ENCODE measurements at regions not wholly inside any gene's neighbourhood (a gene's known extent, or its start where the extent isn't known, plus 50 kb on each side); places are given as distances from the start of the nearest gene placed in this dataset.

DNA sequence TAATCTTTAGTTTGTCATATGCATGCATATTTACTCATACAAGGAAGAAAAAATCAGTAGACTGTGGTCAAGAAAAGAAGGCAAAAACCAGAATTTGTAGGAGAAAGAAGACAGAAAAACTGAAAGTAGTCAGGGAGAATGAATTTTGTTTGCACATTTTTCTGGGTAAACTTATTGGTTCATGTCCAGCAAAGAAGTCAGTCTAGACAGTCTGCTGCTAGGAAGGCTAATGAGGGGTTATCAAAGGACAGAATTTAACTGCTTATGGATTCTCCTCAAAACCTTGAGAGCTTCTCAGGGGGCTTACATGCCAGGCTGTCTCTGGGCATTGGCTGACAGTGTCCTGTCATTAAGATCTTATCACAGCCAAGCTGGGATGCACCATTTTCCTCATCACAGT, 293.9 kb downstream of the RPAP3 start:
- peaks cover 7 to 23% of the 10 kb centered on the region in 2 donors for H3K4me1 ChIP-seq (ENCODE audit: control insufficient read depth in 1 of 2, low read depth in 2 of 2)
- TF ChIP-seq, protein P1, sequence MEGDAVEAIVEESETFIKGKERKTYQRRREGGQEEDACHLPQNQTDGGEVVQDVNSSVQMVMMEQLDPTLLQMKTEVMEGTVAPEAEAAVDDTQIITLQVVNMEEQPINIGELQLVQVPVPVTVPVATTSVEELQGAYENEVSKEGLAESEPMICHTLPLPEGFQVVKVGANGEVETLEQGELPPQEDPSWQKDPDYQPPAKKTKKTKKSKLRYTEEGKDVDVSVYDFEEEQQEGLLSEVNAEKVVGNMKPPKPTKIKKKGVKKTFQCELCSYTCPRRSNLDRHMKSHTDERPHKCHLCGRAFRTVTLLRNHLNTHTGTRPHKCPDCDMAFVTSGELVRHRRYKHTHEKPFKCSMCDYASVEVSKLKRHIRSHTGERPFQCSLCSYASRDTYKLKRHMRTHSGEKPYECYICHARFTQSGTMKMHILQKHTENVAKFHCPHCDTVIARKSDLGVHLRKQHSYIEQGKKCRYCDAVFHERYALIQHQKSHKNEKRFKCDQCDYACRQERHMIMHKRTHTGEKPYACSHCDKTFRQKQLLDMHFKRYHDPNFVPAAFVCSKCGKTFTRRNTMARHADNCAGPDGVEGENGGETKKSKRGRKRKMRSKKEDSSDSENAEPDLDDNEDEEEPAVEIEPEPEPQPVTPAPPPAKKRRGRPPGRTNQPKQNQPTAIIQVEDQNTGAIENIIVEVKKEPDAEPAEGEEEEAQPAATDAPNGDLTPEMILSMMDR (IDR thresholded peaks at IDR 0.05): no peak

DNA sequence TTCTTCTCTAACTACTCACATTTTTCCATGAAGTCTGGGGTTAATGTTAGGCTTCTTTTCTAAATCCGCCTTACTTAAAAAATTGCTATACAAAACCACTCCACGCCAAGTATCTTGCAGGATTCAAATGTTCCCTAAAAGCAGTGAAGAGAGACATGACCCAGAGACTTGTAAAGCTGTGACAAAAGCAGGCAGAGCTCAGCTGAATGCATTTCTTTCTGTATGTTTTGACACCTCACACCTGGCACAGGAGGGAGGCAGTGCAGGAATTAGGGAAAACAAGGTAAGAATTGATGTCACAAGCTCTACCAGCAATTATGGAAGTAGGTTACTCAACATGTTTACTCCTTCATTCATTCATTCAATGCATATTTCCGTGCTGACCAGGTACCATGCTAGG, 295.0 kb downstream of the RPAP3 start:
- no peaks in the 10 kb centered on the region for H3K27me3 ChIP-seq (replicated peaks; ENCODE audit: insufficient read depth)
- no peak overlapping the region for H3K4me3 ChIP-seq
- H3K4me1 ChIP-seq (ENCODE audit: control insufficient read depth in 1 of 2, low read depth in 2 of 2): peaks cover 7 to 29% of the 10 kb centered on the region in 2 donors
- H3K9me3 ChIP-seq: no peaks in the 10 kb centered on the region
- ATAC-seq (ENCODE audit: insufficient number of reproducible peaks, low FRiP score, low read depth) (no peak), DNase-seq (ENCODE audit: low spot score) (no peak)
- H3K27ac ChIP-seq: no peak overlapping the region
- no peaks in the 10 kb centered on the region for H3K36me3 ChIP-seq
- TF ChIP-seq, protein P1 (IDR thresholded peaks at IDR 0.05): no peak

More for the DNA sequence above, 293.9 kb downstream of the RPAP3 start:
- Histone ChIP-seq H3K27ac (no peak overlapping the region), H3K4me3 (no peak overlapping the region), H3K36me3 (no peaks in the 10 kb centered on the region), H3K9me3 (no peaks in the 10 kb centered on the region), H3K27me3 (replicated peaks; ENCODE audit: insufficient read depth) (no peaks in the 10 kb centered on the region)
- ATAC-seq (ENCODE audit: insufficient number of reproducible peaks, low FRiP score, low read depth): no peak
- no peak for DNase-seq (ENCODE audit: low spot score)

DNA sequence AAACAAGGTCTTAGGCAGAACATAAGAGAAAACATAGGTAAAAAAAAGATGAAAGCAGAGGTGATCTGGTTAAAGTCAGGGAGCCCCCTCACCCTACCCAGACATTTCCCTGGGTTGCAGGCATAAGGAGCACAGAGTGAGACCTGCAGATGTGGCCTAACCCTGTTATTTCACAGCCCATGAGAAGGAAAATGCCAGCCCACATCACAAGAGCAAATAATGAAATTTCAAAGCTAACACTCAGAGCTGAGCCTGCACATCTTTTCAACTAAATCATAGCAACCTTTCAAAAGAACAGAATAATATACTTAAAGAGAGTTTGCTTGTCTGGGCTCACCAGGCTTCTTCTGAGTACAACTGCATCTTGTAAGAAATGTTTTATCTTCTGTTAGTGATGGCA, 295.4 kb downstream of the RPAP3 start:
- no peak for ATAC-seq (ENCODE audit: insufficient number of reproducible peaks, low FRiP score, low read depth)
- no peaks in the 10 kb centered on the region for H3K36me3 ChIP-seq
- DNase-seq (ENCODE audit: low spot score): no peak
- TF ChIP-seq, protein P1 (IDR thresholded peaks at IDR 0.05): no peak
- H3K4me3 ChIP-seq: no peak overlapping the region
- H3K27me3 ChIP-seq (replicated peaks; ENCODE audit: insufficient read depth): no peaks in the 10 kb centered on the region
- no peaks in the 10 kb centered on the region for H3K9me3 ChIP-seq
- peaks cover 7 to 29% of the 10 kb centered on the region in 2 donors for H3K4me1 ChIP-seq (ENCODE audit: control insufficient read depth in 1 of 2, low read depth in 2 of 2)
- H3K27ac ChIP-seq: no peak overlapping the region

DNA sequence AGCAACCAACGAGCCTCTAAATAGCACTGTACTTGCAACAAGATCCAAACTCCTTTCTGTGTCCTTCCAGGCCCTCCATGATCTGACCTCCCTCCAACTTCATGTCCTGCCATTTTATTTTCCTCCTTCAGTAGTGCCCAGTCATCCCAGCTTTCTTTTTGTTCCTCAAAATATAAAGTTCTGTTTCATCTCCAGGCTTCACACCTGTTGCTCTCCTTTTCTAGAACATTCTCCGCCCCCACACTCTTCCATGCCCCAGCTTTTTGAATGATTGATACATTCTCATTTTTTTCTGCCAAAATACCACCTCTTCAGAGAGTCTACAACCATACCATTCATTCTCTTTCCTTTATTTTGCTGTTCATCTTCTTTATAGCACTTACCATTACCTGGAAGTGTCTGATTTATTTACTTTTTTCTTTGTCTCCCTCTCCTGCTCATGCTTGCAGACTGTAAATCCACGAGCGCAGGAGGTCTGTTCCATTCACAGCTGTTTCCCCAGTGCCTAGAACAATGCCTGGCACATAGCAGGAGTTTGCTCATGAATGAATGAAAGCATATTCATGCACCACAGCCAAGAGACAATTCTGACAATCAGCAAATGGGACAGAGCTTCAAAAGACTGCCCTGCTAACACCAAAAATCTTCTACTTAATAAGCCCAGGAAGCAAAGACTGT, 296.4 kb downstream of the RPAP3 start:
- no peak for DNase-seq (ENCODE audit: low spot score)
- H3K4me1 ChIP-seq (ENCODE audit: control insufficient read depth in 1 of 2, low read depth in 2 of 2): peaks cover 7 to 29% of the 10 kb centered on the region in 2 donors
- TF ChIP-seq, protein P1 (IDR thresholded peaks at IDR 0.05): no peak
- ATAC-seq (ENCODE audit: insufficient number of reproducible peaks, low FRiP score, low read depth): no peak
- H3K9me3 ChIP-seq: no peaks in the 10 kb centered on the region
- no peaks in the 10 kb centered on the region for H3K36me3 ChIP-seq
- no peak overlapping the region for H3K27ac ChIP-seq
- no peaks in the 10 kb centered on the region for H3K27me3 ChIP-seq (replicated peaks; ENCODE audit: insufficient read depth)
- no peak overlapping the region for H3K4me3 ChIP-seq

DNA sequence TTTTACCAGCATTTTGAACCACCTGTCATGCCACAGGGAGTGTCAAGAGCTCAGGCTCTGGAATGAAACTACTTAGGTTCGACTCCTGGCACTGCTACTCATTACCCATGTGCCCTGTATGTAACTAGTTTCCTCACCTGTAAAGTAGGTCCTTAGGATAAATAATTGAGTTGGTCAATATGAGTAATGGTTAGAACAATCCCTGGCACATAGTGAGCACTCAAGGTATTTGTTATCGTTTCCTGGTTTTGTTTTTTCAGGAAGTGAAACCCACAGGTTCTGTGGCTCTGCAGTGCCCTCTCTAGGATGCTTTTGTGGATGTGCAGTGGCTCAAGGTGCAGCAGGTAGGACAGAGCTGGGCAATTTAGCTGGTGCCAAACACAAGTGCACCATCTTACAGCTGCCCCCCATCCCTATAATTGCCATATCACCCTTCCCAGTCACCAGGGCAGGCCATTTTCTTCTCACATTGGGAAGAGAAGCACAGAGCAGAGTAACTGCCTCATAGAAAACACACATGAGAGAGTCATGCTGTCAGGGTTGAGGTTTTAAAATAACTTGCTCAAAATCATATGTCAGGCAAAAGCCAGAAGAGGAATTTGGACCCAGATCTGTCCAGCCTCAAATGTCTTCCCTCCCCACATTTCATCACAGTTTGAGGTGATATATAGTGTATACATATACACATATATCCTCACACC, 297.5 kb downstream of the RPAP3 start:
- Histone ChIP-seq H3K27me3 (replicated peaks; ENCODE audit: insufficient read depth) (no peaks in the 10 kb centered on the region), H3K9me3 (no peaks in the 10 kb centered on the region), H3K4me3 (no peak overlapping the region), H3K27ac (no peak overlapping the region), H3K36me3 (no peaks in the 10 kb centered on the region), H3K4me1 (ENCODE audit: control insufficient read depth in 1 of 2, low read depth in 2 of 2) (peaks cover 7 to 29% of the 10 kb centered on the region in 2 donors)
- ATAC-seq (ENCODE audit: insufficient number of reproducible peaks, low FRiP score, low read depth) (no peak), DNase-seq (ENCODE audit: low spot score) (no peak)
- TF ChIP-seq, protein P1 (IDR thresholded peaks at IDR 0.05): no peak

Data from thoracic aorta (tissue), 2 donors.